Type B pancreatic cell (in vitro differentiated cells): ENCODE measurements at regions not wholly inside any gene's neighbourhood (a gene's known extent, or its start where the extent isn't known, plus 50 kb on each side); places are given as distances from the start of the nearest gene placed in this dataset.

ENCODE experiments used
- DNase-seq: peaks from one replicate; pipeline ENCODE4 v3.0.0; 2021; ENCODE audit warnings: mixed read lengths; ENCODE audit not compliant: unreplicated experiment; ENCODE audit errors: extremely low spot score
- H3K27ac Mint-ChIP-seq: 2 replicates; pipeline ENCODE4 v1.8.0; 2021; ENCODE audit warnings: mild to moderate bottlenecking, mixed read lengths
- H3K27me3 Mint-ChIP-seq: 2 replicates; pipeline ENCODE4 v1.8.0; 2021; ENCODE audit warnings: mixed read lengths
- H3K36me3 Mint-ChIP-seq: 2 replicates; pipeline ENCODE4 v1.8.0; 2021; ENCODE audit warnings: mixed read lengths
- H3K4me1 Mint-ChIP-seq: one replicate; pipeline ENCODE4 v1.8.0; 2021; ENCODE audit warnings: mixed read lengths; ENCODE audit not compliant: unreplicated experiment
- H3K4me3 Mint-ChIP-seq: 2 replicates; pipeline ENCODE4 v1.8.0; 2021; ENCODE audit warnings: mild to moderate bottlenecking, mixed read lengths
- H3K9me3 Mint-ChIP-seq: 2 replicates; pipeline ENCODE4 v1.8.0; 2021; ENCODE audit warnings: mixed read lengths
- CTCF ChIP-seq: fragments of 200-600 bp; sonication (generic); conservative IDR thresholded peaks from 2 replicates; pipeline ENCODE4 v1.5.0; 2021; ENCODE audit warnings: antibody characterized with exemption, mild to moderate bottlenecking

- Mint-ChIP-seq H3K9me3 (peaks cover 16% of the 10 kb centered on the region), H3K27me3 (peaks cover 15% of the 10 kb centered on the region), H3K4me1 (peaks cover 6% of the 10 kb centered on the region), H3K36me3 (no peaks in the 10 kb centered on the region), H3K27ac (peak overlapping the region; percentile 22), H3K4me3 (no peak overlapping the region)
- no peak for DNase-seq
- no peak for TF ChIP-seq CTCF
Measured at GRCh38 chr10:118522791-118523498, 72.5 kb downstream of the PRLHR start.

GRCh38 chr10:118521415-118522117 is 73.9 kb downstream of the PRLHR start:
- Mint-ChIP-seq H3K36me3 (no peaks in the 10 kb centered on the region), H3K4me3 (no peak overlapping the region), H3K4me1 (peaks cover 6% of the 10 kb centered on the region), H3K9me3 (peaks cover 16% of the 10 kb centered on the region), H3K27ac (no peak overlapping the region), H3K27me3 (peaks cover 11% of the 10 kb centered on the region)
- DNase-seq, result no peak
- TF ChIP-seq CTCF, result no peak

GRCh38 chr10:118520116-118520742 is 75.2 kb downstream of the PRLHR start:
- DNase-seq, result no peak
- peaks cover 10% of the 10 kb centered on the region for H3K27me3 Mint-ChIP-seq
- H3K4me3 Mint-ChIP-seq, result no peak overlapping the region
- TF ChIP-seq CTCF, result no peak
- no peak overlapping the region for H3K27ac Mint-ChIP-seq
- H3K4me1 Mint-ChIP-seq, result peaks cover 6% of the 10 kb centered on the region
- H3K36me3 Mint-ChIP-seq, result no peaks in the 10 kb centered on the region
- peaks cover 23% of the 10 kb centered on the region for H3K9me3 Mint-ChIP-seq

- H3K4me1 Mint-ChIP-seq, result peaks cover 6% of the 10 kb centered on the region
- TF ChIP-seq CTCF, result no peak
- DNase-seq, result no peak
- no peaks in the 10 kb centered on the region for H3K36me3 Mint-ChIP-seq
- no peak overlapping the region for H3K27ac Mint-ChIP-seq
- H3K27me3 Mint-ChIP-seq, result peaks cover 10% of the 10 kb centered on the region
- H3K4me3 Mint-ChIP-seq, result no peak overlapping the region
- peaks cover 18% of the 10 kb centered on the region for H3K9me3 Mint-ChIP-seq
Measured at GRCh38 chr10:118518095-118518494, 77.4 kb downstream of the PRLHR start.

GRCh38 chr10:118516716-118517115 is 78.7 kb downstream of the PRLHR start:
- H3K36me3 Mint-ChIP-seq, result no peaks in the 10 kb centered on the region
- no peak for TF ChIP-seq CTCF
- no peak overlapping the region for H3K4me3 Mint-ChIP-seq
- DNase-seq, result no peak
- H3K27me3 Mint-ChIP-seq, result peaks cover 10% of the 10 kb centered on the region
- no peak overlapping the region for H3K27ac Mint-ChIP-seq
- peaks cover 6% of the 10 kb centered on the region for H3K4me1 Mint-ChIP-seq
- H3K9me3 Mint-ChIP-seq, result peaks cover 11% of the 10 kb centered on the region
